Gastroesophageal sphincter (tissue), 4 donors: ENCODE measurements at regions not wholly inside any gene's neighbourhood (a gene's known extent, or its start where the extent isn't known, plus 50 kb on each side); places are given as distances from the start of the nearest gene placed in this dataset.

ENCODE experiments used
- ATAC-seq: fragments of 150-250 bp; one replicate; pipeline ENCODE4 v1.9.1; 2016; ENCODE audit warnings: mild to moderate bottlenecking, moderate library complexity
- H3K27ac ChIP-seq, 4 donors: fragments of 200-600 bp; sonication (generic) in 3 of 4; 1 replicate in 3 of 4; 2 replicates in 1 of 4; pipeline ENCODE4 v1.5.1; 2016 to 2019
- H3K27me3 ChIP-seq: fragments of 200-600 bp; sonication (generic); one replicate; pipeline ENCODE4 v1.5.1; 2019
- H3K36me3 ChIP-seq, 2 donors: fragments of 200-600 bp; sonication (generic); one replicate each; pipeline ENCODE4 v1.5.1; 2019; ENCODE audit warnings: control low read depth in 1 of 2
- H3K4me1 ChIP-seq, 3 donors: fragments of 200-600 bp; sonication (generic); 1 replicate in 2 of 3; 2 replicates in 1 of 3; pipeline ENCODE4 v1.5.1; 2016 to 2019; ENCODE audit warnings: control low read depth in 2 of 3
- H3K4me3 ChIP-seq, 2 donors: fragments of 200-600 bp; sonication (generic); one replicate each; pipeline ENCODE4 v1.5.1; 2019; ENCODE audit warnings: mild to moderate bottlenecking in 1 of 2, moderate library complexity in 1 of 2
- H3K9me3 ChIP-seq, 3 donors: fragments of 200-600 bp; sonication (generic); one replicate each; pipeline ENCODE4 v1.5.1; 2017 to 2019; ENCODE audit warnings: control low read depth in 2 of 3
- EP300 ChIP-seq: sonication (generic); formaldehyde crosslinking; IDR thresholded peaks from one replicate; pipeline ENCODE4 v1.6.1; 2017; ENCODE audit warnings: antibody characterized with exemption, mild to moderate bottlenecking
- POLR2A ChIP-seq, 2 donors: fragments of 450-650 bp; IDR thresholded peaks; one replicate each; pipeline ENCODE4 v1.6.1; 2017; ENCODE audit warnings: antibody characterized with exemption in 2 of 2, mild to moderate bottlenecking in 2 of 2, moderate library complexity in 1 of 2
- POLR2AphosphoS5 ChIP-seq: sonication (generic); formaldehyde crosslinking; IDR thresholded peaks from one replicate; pipeline ENCODE4 v1.6.1; 2017; ENCODE audit warnings: antibody characterized with exemption
- WGBS, 2 donors: methylation state at CpG; one replicate each; pipeline ENCODE4 v1.1.5; 2018; ENCODE audit warnings: low coverage in 1 of 2; 5-methylcytosine and 5-hydroxymethylcytosine counted together
- TF ChIP-seq, protein P1 (sequence below), 4 experiments: fragments of 200-600 bp in 2 of 4; fragments of 450-650 bp in 2 of 4; sonication (generic) in 1 of 4; IDR thresholded peaks; one replicate each; pipeline ENCODE4 v1.5.1; 2017 to 2019; ENCODE audit warnings: antibody characterized with exemption in 4 of 4, mild to moderate bottlenecking in 2 of 4, moderate library complexity in 2 of 4

- Histone ChIP-seq H3K9me3 (no peaks in the 10 kb centered on the region), H3K4me3 (no peak overlapping the region), H3K36me3 (no peaks in the 10 kb centered on the region), H3K27me3 (no peaks in the 10 kb centered on the region), H3K27ac (no peak overlapping the region), H3K4me1 (no peaks in the 10 kb centered on the region)
- ATAC-seq = no peak
- WGBS, 2 donors = 86 to 88% methylated on average over 1 of the region's 1 CpG
- TF ChIP-seq POLR2AphosphoS5 (no peak), POLR2A (IDR thresholded peaks at IDR 0.05) (no peak), EP300 (no peak)
- TF ChIP-seq, protein P1, sequence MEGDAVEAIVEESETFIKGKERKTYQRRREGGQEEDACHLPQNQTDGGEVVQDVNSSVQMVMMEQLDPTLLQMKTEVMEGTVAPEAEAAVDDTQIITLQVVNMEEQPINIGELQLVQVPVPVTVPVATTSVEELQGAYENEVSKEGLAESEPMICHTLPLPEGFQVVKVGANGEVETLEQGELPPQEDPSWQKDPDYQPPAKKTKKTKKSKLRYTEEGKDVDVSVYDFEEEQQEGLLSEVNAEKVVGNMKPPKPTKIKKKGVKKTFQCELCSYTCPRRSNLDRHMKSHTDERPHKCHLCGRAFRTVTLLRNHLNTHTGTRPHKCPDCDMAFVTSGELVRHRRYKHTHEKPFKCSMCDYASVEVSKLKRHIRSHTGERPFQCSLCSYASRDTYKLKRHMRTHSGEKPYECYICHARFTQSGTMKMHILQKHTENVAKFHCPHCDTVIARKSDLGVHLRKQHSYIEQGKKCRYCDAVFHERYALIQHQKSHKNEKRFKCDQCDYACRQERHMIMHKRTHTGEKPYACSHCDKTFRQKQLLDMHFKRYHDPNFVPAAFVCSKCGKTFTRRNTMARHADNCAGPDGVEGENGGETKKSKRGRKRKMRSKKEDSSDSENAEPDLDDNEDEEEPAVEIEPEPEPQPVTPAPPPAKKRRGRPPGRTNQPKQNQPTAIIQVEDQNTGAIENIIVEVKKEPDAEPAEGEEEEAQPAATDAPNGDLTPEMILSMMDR (IDR thresholded peaks at IDR 0.05) = no peak
Measured at GRCh38 chr13:53747825-53748224, 719.2 kb downstream of the OLFM4 start.

DNA sequence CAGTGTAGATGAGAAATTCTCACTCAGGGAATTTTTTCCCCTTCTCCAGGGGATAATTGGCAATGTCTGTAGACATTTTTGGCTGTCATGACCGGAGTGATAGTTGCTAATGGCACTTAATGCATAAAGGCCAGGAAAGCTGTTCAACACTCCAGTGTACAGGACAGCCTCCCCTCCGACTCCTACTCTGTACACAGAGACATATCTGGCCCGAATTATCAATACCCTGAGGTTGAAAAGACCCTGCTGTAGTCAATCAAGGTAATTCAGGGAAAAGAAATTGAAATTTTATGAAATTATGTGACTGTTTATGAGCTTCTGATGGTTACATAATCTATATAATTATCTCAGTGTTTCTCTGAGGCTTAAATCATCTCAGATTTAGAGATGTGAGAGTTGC is 720.7 kb downstream of the OLFM4 start:
- Histone ChIP-seq H3K27ac (no peak overlapping the region), H3K27me3 (no peaks in the 10 kb centered on the region), H3K4me3 (no peak overlapping the region), H3K9me3 (no peaks in the 10 kb centered on the region), H3K36me3 (no peaks in the 10 kb centered on the region), H3K4me1 (no peaks in the 10 kb centered on the region)
- no peak for ATAC-seq
- TF ChIP-seq, protein P1 (IDR thresholded peaks at IDR 0.05) = no peak
- TF ChIP-seq EP300 = no peak
- TF ChIP-seq POLR2AphosphoS5 = no peak
- TF ChIP-seq POLR2A (IDR thresholded peaks at IDR 0.05) = no peak
- 53 to 62% methylated on average over 3 of the region's 3 CpGs for WGBS, 2 donors

DNA sequence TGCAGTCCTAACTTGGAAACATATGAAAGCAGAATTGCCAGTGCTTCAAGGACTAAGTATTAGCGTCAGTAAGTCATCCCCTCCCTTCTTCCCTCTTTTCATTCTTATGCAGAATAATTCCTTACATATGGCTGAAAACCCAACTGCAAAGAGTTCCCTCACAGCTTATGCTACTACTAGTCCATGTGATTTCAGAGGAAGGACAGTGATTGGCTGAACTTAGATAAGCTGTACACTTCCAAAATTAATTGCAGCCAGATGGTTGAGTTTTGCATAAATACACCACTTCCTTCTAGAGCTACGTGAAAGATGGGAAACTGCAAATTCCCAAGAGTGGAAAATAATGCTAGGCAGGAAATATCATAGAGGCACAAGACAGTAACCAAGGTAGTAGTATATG is 730.4 kb downstream of the OLFM4 start:
- ATAC-seq = no peak
- no peak overlapping the region for H3K4me3 ChIP-seq
- H3K27ac ChIP-seq = no peak overlapping the region
- WGBS, 2 donors = 0 to 21% methylated on average over 1 to 2 of the region's 2 CpGs
- no peaks in the 10 kb centered on the region for H3K36me3 ChIP-seq
- no peaks in the 10 kb centered on the region for H3K9me3 ChIP-seq
- H3K27me3 ChIP-seq = peaks cover 9% of the 10 kb centered on the region
- no peaks in the 10 kb centered on the region for H3K4me1 ChIP-seq
- TF ChIP-seq POLR2A (IDR thresholded peaks at IDR 0.05) (no peak), POLR2AphosphoS5 (no peak), EP300 (no peak)
- TF ChIP-seq, protein P1 (IDR thresholded peaks at IDR 0.05) = no peak

DNA sequence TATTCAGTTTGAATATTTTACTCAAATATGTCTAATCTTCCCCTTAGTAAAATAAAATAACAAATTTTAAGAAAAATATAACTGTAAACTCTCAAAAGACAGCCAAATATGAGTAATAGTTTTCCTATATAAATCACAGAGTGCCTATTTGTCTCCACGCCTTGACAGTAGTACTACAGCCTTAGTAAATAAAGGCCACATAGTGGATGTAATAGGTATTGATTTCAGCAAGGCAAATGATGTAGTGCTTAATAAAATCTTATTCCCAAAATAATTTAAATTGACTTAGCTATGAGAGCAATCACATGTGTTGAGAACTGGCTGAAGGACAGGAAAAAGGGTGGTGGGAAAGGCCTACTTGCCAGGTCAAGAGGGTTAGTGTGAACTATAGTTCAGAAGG is 747.2 kb downstream of the OLFM4 start:
- no peaks in the 10 kb centered on the region for H3K4me1 ChIP-seq
- no peak overlapping the region for H3K4me3 ChIP-seq
- H3K9me3 ChIP-seq = no peaks in the 10 kb centered on the region
- no peak for ATAC-seq
- no peak overlapping the region for H3K27ac ChIP-seq
- H3K36me3 ChIP-seq = no peaks in the 10 kb centered on the region
- WGBS, 2 donors = 79 to 83% methylated on average over 1 of the region's 1 CpG
- no peak for TF ChIP-seq POLR2AphosphoS5
- no peak for TF ChIP-seq POLR2A (IDR thresholded peaks at IDR 0.05)
- no peak for TF ChIP-seq EP300
- TF ChIP-seq, protein P1 (IDR thresholded peaks at IDR 0.05) = no peak
- H3K27me3 ChIP-seq = no peaks in the 10 kb centered on the region

DNA sequence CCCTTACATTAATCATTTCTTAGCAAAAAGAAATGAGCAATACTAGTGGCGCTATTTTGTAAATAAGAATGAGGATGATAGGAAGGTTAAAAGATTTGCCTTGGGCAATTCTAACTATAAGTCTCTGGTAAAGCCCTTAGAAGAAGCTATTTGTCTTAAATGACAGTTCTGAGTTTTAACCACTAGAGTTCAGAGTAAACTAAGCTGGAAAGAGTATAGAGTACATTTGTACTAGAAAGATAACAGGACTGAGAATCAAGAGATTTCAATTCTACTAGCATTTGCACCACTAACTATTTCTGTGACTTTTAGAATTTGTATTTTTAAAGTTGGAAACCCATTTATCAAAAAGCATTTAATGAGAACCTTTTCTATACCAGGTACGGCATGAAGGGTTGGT is 750.3 kb downstream of the OLFM4 start:
- no peak overlapping the region for H3K27ac ChIP-seq
- H3K4me3 ChIP-seq = no peak overlapping the region
- no peak for TF ChIP-seq POLR2AphosphoS5
- TF ChIP-seq, protein P1 (IDR thresholded peaks at IDR 0.05) = no peak
- TF ChIP-seq EP300 = no peak
- no peak for TF ChIP-seq POLR2A (IDR thresholded peaks at IDR 0.05)
- WGBS, 2 donors = 42 to 54% methylated on average over 2 of the region's 2 CpGs
- no peaks in the 10 kb centered on the region for H3K36me3 ChIP-seq
- peaks cover 8% of the 10 kb centered on the region for H3K27me3 ChIP-seq
- no peak for ATAC-seq
- peaks cover 0 to 4% (median 0%) of the 10 kb centered on the region in 3 donors for H3K4me1 ChIP-seq
- no peaks in the 10 kb centered on the region for H3K9me3 ChIP-seq
